ENCODE measurements at regions not wholly inside any gene's neighbourhood (a gene's known extent, or its start where the extent isn't known, plus 50 kb on each side); places are given as distances from the start of the nearest gene placed in this dataset.
"Not testable (repeated sequence)": the region's sequence is repeated elsewhere in the genome, so short reads cannot be mapped to it uniquely, and the experiment has no call there.

DNA sequence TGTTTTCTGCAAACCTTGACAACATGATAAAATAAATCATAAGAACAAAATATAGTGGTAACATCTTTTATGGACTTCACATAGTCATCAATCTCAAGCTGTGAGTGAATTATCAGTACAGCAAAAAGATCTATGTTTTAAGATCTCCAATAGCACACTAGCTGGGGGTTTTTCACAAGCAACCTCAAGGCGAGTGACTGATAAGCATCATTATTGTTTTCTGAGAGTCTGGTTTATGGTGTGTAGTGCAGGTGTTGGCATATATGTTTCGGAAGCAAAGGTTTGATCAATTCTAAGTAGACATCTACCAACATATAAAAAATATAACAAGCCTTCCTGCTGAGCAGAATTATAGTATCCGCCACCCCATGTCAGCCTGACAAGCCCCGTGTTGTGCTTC is 403.8 kb upstream of the MGMT start:
- Mint-ChIP-seq H3K9me3 (ENCODE audit: low read depth) (no peaks in the 10 kb centered on the region), H3K36me3 (ENCODE audit: low read depth) (no peaks in the 10 kb centered on the region), H3K27ac (no peak overlapping the region), H3K27me3 (no peaks in the 10 kb centered on the region), H3K4me3 (no peak overlapping the region), H3K4me1 (peaks cover 11% of the 10 kb centered on the region)
- POLR2A ChIA-PET: no interaction called here
- intact Hi-C loops (cut with DNase I, micrococcal nuclease): no loop called here
- ATAC-seq: no peak
- CTCF ChIA-PET: interaction anchor here (0.6 kb wide), 1 partner anchor 247 kb away, joined by 3 read pairs; no protein-coding TSS in a partner anchor
- DNase-seq: no peak

DNA sequence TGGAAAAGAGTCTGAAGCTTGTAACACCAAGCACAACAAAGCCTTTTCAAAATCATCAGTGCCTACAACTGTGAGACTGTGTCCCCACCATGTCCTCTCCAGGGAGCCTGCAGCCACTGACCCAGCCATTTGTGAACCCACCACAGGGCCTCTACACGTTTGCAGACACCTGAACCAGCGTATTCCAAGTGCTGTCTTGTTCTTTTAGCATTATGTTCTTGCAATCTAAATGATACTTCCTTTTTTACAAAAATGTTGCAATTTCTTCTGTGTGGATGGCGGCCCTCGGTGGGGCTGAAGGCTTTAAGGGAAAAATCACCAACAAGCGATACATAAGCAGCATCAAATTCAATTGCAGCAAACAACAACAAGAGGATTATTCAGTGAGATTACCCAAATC is 403.2 kb upstream of the MGMT start:
- H3K27ac Mint-ChIP-seq: no peak overlapping the region
- no peak overlapping the region for H3K4me3 Mint-ChIP-seq
- no peaks in the 10 kb centered on the region for H3K9me3 Mint-ChIP-seq (ENCODE audit: low read depth)
- intact Hi-C loops (cut with DNase I, micrococcal nuclease): no loop called here
- DNase-seq (no peak), ATAC-seq (no peak)
- no peaks in the 10 kb centered on the region for H3K36me3 Mint-ChIP-seq (ENCODE audit: low read depth)
- ChIA-PET CTCF (no interaction called here), POLR2A (no interaction called here)
- no peaks in the 10 kb centered on the region for H3K27me3 Mint-ChIP-seq
- H3K4me1 Mint-ChIP-seq: peaks cover 5% of the 10 kb centered on the region

DNA sequence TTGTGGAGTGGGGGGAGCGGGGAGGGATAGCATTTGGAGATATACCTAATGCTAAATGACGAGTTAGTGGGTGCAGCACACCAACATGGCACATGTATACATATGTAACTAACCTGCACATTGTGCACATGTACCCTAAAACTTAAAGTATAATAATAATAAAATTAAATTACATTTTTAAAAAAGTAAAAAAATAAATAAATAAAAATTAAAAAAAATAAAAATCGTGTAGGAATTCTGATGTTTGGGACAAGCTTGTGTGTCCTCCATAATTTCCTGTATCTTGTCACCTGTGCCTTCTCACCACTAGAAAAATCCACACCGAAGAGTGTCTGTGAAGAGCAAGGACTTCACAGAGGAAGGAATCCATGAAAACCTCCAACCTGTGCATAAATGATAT is 400.5 kb upstream of the MGMT start:
- H3K27ac Mint-ChIP-seq; H3K4me3 Mint-ChIP-seq; ATAC-seq; POLR2A ChIA-PET; intact Hi-C loops (cut with DNase I, micrococcal nuclease); DNase-seq; H3K27me3 Mint-ChIP-seq; H3K9me3 Mint-ChIP-seq (ENCODE audit: low read depth); CTCF ChIA-PET; H3K4me1 Mint-ChIP-seq; H3K36me3 Mint-ChIP-seq (ENCODE audit: low read depth): not testable (repeated sequence)

DNA sequence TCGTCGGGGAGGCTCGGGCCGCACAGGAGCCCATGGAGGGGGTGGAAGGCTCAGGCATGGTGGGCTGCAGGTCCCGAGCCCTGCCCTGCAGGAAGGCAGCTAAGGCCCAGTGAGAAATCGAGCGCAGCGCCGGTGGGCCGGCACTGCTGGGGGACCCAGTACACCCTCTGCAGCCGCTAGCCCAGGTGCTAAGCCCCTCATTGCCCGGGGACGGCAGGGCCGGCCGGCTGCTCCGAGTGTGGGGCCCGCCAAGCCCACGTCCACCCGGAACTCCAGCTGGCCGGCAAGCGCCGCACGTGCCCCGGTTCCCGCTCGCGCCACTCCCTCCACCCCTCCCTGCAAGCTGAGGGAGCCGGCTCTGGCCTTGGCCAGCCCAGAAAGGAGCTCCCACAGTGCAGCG is 395.6 kb upstream of the MGMT start:
- CTCF ChIA-PET; H3K4me3 Mint-ChIP-seq; H3K36me3 Mint-ChIP-seq (ENCODE audit: low read depth); DNase-seq; ATAC-seq; H3K9me3 Mint-ChIP-seq (ENCODE audit: low read depth); H3K4me1 Mint-ChIP-seq; H3K27me3 Mint-ChIP-seq; H3K27ac Mint-ChIP-seq; intact Hi-C loops (cut with DNase I, micrococcal nuclease); POLR2A ChIA-PET: not testable (repeated sequence)

DNA sequence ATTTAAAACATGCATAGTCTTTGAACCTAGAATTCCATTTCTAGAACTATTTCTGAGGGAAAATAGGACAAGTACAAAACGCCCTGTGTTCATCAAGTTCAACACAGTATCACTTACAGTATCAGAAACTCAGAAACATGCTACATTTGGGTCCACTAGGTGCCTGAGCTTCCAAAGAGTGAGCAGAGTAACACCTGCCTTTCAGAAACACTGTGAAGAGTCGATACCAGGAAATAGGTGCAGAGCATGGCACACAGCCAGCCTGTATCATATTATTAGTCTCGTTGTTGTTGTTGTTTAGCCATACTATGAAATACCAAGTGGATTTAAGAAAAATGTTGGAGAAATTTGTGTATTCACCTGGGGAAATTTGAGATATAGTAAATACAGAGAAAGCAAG is 392.1 kb upstream of the MGMT start:
- Mint-ChIP-seq H3K36me3 (ENCODE audit: low read depth) (no peaks in the 10 kb centered on the region), H3K27me3 (no peaks in the 10 kb centered on the region), H3K9me3 (ENCODE audit: low read depth) (no peaks in the 10 kb centered on the region), H3K4me1 (peaks cover 4% of the 10 kb centered on the region), H3K27ac (no peak overlapping the region), H3K4me3 (no peak overlapping the region)
- POLR2A ChIA-PET: no interaction called here
- CTCF ChIA-PET: no interaction called here
- ATAC-seq: no peak
- no peak for DNase-seq
- intact Hi-C loops (cut with DNase I, micrococcal nuclease): no loop called here

GRCh38 chr10:129075508-129075907 is 391.5 kb upstream of the MGMT start:
- Mint-ChIP-seq H3K36me3 (ENCODE audit: low read depth) (no peaks in the 10 kb centered on the region), H3K9me3 (ENCODE audit: low read depth) (peaks cover 5% of the 10 kb centered on the region), H3K4me3 (no peak overlapping the region), H3K4me1 (peaks cover 4% of the 10 kb centered on the region), H3K27ac (no peak overlapping the region), H3K27me3 (peaks cover 3% of the 10 kb centered on the region)
- ChIA-PET CTCF (no interaction called here), POLR2A (no interaction called here)
- DNase-seq: no peak
- ATAC-seq: no peak
- intact Hi-C loops (cut with DNase I, micrococcal nuclease): no loop called here

DNA sequence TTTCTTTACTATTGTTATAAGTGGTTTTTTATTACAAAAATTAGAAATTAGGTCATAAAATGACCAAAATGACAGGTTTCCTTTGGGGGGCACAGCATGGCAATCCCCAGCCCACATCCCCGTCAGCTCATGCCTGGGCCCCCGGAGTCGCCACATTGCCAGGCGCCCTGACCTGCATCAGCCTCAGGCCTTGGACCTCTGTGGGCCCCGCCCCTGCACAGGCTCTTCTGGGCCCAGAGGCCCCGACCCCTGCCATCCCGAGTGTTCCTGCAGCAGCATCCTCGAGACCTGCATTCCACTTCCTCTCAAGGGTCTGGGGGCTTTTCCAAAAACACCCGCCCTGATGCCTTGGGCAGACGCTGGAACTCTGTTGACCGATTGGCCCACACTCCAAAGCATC is 391.1 kb upstream of the MGMT start:
- no peak overlapping the region for H3K4me3 Mint-ChIP-seq
- CTCF ChIA-PET: no interaction called here
- no peak overlapping the region for H3K27ac Mint-ChIP-seq
- no peaks in the 10 kb centered on the region for H3K36me3 Mint-ChIP-seq (ENCODE audit: low read depth)
- peaks cover 4% of the 10 kb centered on the region for H3K4me1 Mint-ChIP-seq
- intact Hi-C loops (cut with DNase I, micrococcal nuclease): no loop called here
- POLR2A ChIA-PET: no interaction called here
- H3K9me3 Mint-ChIP-seq (ENCODE audit: low read depth): peaks cover 9% of the 10 kb centered on the region
- DNase-seq (no peak), ATAC-seq (no peak)
- H3K27me3 Mint-ChIP-seq: peaks cover 3% of the 10 kb centered on the region

GRCh38 chr10:129078346-129078745 is 388.7 kb upstream of the MGMT start:
- H3K4me1 Mint-ChIP-seq: no peaks in the 10 kb centered on the region
- ChIA-PET CTCF (no interaction called here), POLR2A (no interaction called here)
- H3K27me3 Mint-ChIP-seq: peaks cover 3% of the 10 kb centered on the region
- ATAC-seq (no peak), DNase-seq (no peak)
- no peak overlapping the region for H3K4me3 Mint-ChIP-seq
- peaks cover 10% of the 10 kb centered on the region for H3K9me3 Mint-ChIP-seq (ENCODE audit: low read depth)
- H3K36me3 Mint-ChIP-seq (ENCODE audit: low read depth): no peaks in the 10 kb centered on the region
- intact Hi-C loops (cut with DNase I, micrococcal nuclease): no loop called here
- H3K27ac Mint-ChIP-seq: no peak overlapping the region

DNA sequence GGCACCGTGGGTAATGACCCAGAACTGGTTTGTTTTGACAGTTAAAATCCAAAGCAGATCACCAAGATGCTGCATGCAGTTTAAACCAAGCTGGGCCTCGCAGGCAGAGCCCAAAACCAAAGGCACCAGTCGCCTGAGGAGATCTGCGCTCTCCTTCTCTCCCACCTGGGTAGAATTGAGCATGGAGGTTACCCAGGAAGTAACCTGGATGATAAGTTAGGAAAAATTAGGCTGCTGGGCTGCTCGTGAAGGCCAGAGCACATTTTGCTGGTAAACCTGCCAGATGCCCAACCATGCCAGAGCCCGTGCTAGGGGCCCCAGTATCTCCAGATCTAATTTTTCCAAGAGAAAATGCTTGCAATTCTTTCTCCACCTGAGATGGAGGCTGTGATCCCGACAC is 388.3 kb upstream of the MGMT start:
- ChIA-PET CTCF (no interaction called here), POLR2A (no interaction called here)
- intact Hi-C loops (cut with DNase I, micrococcal nuclease): no loop called here
- Mint-ChIP-seq H3K27me3 (peaks cover 3% of the 10 kb centered on the region), H3K27ac (no peak overlapping the region), H3K36me3 (ENCODE audit: low read depth) (no peaks in the 10 kb centered on the region), H3K4me3 (no peak overlapping the region), H3K4me1 (no peaks in the 10 kb centered on the region), H3K9me3 (ENCODE audit: low read depth) (peaks cover 12% of the 10 kb centered on the region)
- DNase-seq (no peak), ATAC-seq (no peak)

DNA sequence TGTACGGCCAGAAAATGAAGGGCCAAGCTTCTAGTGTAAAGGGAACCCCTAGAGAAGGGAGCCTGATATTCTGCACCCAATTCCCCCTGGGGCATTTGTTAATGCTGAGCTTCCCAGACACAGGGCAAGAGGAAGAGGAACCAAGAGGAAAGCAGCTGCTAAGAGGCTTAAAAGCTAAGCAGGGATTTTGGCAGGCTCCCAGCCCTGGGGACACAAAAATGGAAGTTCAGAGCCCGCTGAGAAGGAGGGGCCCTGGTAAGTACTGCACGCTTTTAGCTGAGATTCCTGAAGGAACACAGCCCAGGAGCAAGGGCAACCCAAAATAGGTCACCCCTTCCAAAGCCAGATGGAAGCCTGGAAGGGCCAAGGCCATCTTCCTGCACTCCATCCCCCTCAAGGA is 387.3 kb upstream of the MGMT start:
- H3K9me3 Mint-ChIP-seq (ENCODE audit: low read depth): peaks cover 15% of the 10 kb centered on the region
- H3K27me3 Mint-ChIP-seq: peaks cover 3% of the 10 kb centered on the region
- no peak overlapping the region for H3K27ac Mint-ChIP-seq
- ChIA-PET CTCF (no interaction called here), POLR2A (no interaction called here)
- intact Hi-C loops (cut with DNase I, micrococcal nuclease): no loop called here
- no peaks in the 10 kb centered on the region for H3K36me3 Mint-ChIP-seq (ENCODE audit: low read depth)
- no peak for ATAC-seq
- H3K4me3 Mint-ChIP-seq: no peak overlapping the region
- DNase-seq: no peak
- H3K4me1 Mint-ChIP-seq: no peaks in the 10 kb centered on the region

DNA sequence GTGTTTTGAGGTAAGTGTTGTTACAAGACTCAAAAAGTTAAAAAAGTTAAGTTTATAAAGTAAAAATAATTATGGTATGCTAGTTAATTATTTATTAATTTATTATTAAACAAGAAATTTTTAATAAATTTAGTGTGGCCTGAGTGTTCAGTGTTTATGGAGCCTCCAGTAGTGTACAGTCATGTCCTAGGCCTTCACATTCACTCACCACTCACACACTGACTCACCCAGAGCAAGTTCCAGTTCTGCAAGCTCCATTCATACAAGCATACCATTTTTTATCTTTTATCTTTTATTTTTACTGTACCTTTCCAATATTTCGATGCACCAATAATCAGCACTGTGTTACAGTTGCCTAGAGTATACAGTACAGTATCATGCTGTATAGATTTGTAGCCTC is 381.2 kb upstream of the MGMT start:
- intact Hi-C loops (cut with DNase I, micrococcal nuclease): no loop called here
- Mint-ChIP-seq H3K9me3 (ENCODE audit: low read depth) (peaks cover 6% of the 10 kb centered on the region), H3K4me1 (no peaks in the 10 kb centered on the region), H3K27ac (no peak overlapping the region), H3K27me3 (no peaks in the 10 kb centered on the region), H3K4me3 (no peak overlapping the region), H3K36me3 (ENCODE audit: low read depth) (no peaks in the 10 kb centered on the region)
- DNase-seq (no peak), ATAC-seq (no peak)
- ChIA-PET CTCF (no interaction called here), POLR2A (no interaction called here)

DNA sequence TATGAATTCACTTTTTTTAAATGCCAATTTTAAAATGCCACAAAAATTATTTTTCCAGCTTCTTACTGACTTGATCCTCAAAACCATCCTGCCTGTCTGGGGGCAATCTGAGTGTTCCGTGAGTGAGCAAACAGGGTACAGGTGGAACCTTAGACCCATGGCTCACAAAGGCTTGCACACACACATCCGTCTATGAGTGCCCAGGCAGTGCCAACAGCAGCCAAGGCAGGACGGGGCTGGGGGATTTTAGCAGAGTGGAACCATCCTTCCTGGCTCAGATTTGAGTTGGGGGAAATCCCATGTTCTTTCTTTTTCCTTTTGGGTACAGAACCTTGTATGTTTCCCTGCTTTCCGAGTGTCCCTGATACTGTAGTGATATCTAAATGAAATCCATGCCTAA is 377.7 kb upstream of the MGMT start:
- Mint-ChIP-seq H3K4me3 (no peak overlapping the region), H3K9me3 (ENCODE audit: low read depth) (no peaks in the 10 kb centered on the region), H3K36me3 (ENCODE audit: low read depth) (no peaks in the 10 kb centered on the region), H3K27ac (no peak overlapping the region), H3K4me1 (no peaks in the 10 kb centered on the region), H3K27me3 (no peaks in the 10 kb centered on the region)
- ChIA-PET CTCF (interaction anchor here (0.6 kb wide), 1 partner anchor 235 kb away, joined by 3 read pairs; no protein-coding TSS in a partner anchor), POLR2A (no interaction called here)
- ATAC-seq: no peak
- intact Hi-C loops (cut with DNase I, micrococcal nuclease): no loop called here
- no peak for DNase-seq

DNA sequence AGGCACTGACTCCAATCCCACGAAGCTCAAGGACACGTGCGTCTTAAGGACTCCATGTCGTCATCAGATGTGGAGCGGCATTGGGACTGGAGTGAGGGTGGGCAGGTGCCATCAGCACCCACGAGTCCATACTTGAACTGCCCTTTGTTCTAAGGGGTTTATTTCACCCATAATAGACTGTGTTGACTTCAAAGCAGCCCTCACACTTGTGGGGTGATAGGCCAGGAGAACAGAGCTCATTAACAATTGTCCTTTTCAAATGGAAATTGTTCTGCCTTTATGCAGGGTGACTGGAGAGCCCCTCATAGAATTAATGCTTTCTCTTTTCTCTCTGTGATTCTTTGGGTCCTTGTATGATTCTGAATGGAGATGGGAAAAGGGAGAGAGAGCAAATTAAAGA is 376.9 kb upstream of the MGMT start:
- H3K27ac Mint-ChIP-seq: no peak overlapping the region
- H3K4me3 Mint-ChIP-seq: no peak overlapping the region
- no peaks in the 10 kb centered on the region for H3K36me3 Mint-ChIP-seq (ENCODE audit: low read depth)
- H3K4me1 Mint-ChIP-seq: no peaks in the 10 kb centered on the region
- H3K9me3 Mint-ChIP-seq (ENCODE audit: low read depth): no peaks in the 10 kb centered on the region
- ATAC-seq (no peak), DNase-seq (no peak)
- POLR2A ChIA-PET: no interaction called here
- intact Hi-C loops (cut with DNase I, micrococcal nuclease): no loop called here
- CTCF ChIA-PET: interaction anchor here (0.7 kb wide), 1 partner anchor 1795 kb away, joined by 3 read pairs; no protein-coding TSS in a partner anchor
- no peaks in the 10 kb centered on the region for H3K27me3 Mint-ChIP-seq

Measured in activated CD4-positive, alpha-beta T cell treated with anti-CD3 and anti-CD28 coated beads for 36 hours (primary cell).